Peyer's patch (tissue), 4 donors: ENCODE measurements at regions not wholly inside any gene's neighbourhood (a gene's known extent, or its start where the extent isn't known, plus 50 kb on each side); places are given as distances from the start of the nearest gene placed in this dataset.

Source experiments
- DNase-seq, 3 donors: peaks; one replicate each; pipeline ENCODE4 v3.0.0-alpha.2; 2017 to 2019
- H3K27ac ChIP-seq, 4 donors: fragments of 200-600 bp; sonication (generic); one replicate each; pipeline ENCODE4 v1.5.1; 2016 to 2019
- H3K27me3 ChIP-seq, 2 donors: fragments of 200-600 bp; sonication (generic); one replicate each; pipeline ENCODE4 v1.5.1; 2019
- H3K36me3 ChIP-seq, 3 donors: fragments of 200-600 bp; sonication (generic); one replicate each; pipeline ENCODE4 v1.5.1; 2016 to 2019
- H3K4me1 ChIP-seq, 4 donors: fragments of 200-600 bp; sonication (generic); one replicate each; pipeline ENCODE4 v1.5.1; 2016 to 2019
- H3K4me3 ChIP-seq, 4 donors: fragments of 200-600 bp; sonication (generic); 1 replicate in 3 of 4; 2 replicates in 1 of 4; pipeline ENCODE4 v1.5.1; 2016 to 2019; ENCODE audit warnings: mild to moderate bottlenecking in 1 of 4
- H3K9me3 ChIP-seq, 4 donors: fragments of 200-600 bp; sonication (generic); one replicate each; pipeline ENCODE4 v1.5.1; 2016 to 2019; ENCODE audit warnings: mild to moderate bottlenecking in 1 of 4
- CTCF ChIP-seq, 6 experiments: fragments of 450-650 bp in 4 of 6; fragments of 200-600 bp in 2 of 6; sonication (generic) in 1 of 6; IDR thresholded peaks; one replicate each; pipeline ENCODE4 v1.5.1; 2017 to 2019; ENCODE audit warnings: antibody characterized with exemption in 6 of 6, mild to moderate bottlenecking in 3 of 6, moderate library complexity in 1 of 6
- POLR2A ChIP-seq, 2 donors: fragments of 450-650 bp; IDR thresholded peaks; one replicate each; pipeline ENCODE4 v1.5.1; 2017; ENCODE audit warnings: antibody characterized with exemption in 2 of 2, mild to moderate bottlenecking in 2 of 2, moderate library complexity in 2 of 2

- no peaks in the 10 kb centered on the region for H3K36me3 ChIP-seq
- H3K27ac ChIP-seq = peak overlapping the region in 1 of 4 donors; percentile 2
- TF ChIP-seq CTCF (IDR thresholded peaks at IDR 0.05) = no peak
- TF ChIP-seq POLR2A (IDR thresholded peaks at IDR 0.05) = no peak
Measured at GRCh38 chr4:104615926-104616325, 121.2 kb upstream of the CXXC4 start.

GRCh38 chr4:104616401-104616820, 121.7 kb upstream of the CXXC4 start:
- Histone ChIP-seq H3K4me3 (no peak overlapping the region), H3K36me3 (no peaks in the 10 kb centered on the region), H3K27me3 (no peaks in the 10 kb centered on the region), H3K4me1 (no peaks in the 10 kb centered on the region), H3K9me3 (no peaks in the 10 kb centered on the region), H3K27ac (peak overlapping the region in 1 of 4 donors; percentile 2)
- no peak for DNase-seq
- no peak for TF ChIP-seq POLR2A (IDR thresholded peaks at IDR 0.05)
- TF ChIP-seq CTCF (IDR thresholded peaks at IDR 0.05) = no peak

More at GRCh38 chr4:104615926-104616325, 121.2 kb upstream of the CXXC4 start:
- no peak for DNase-seq
- Histone ChIP-seq H3K9me3 (no peaks in the 10 kb centered on the region), H3K4me3 (no peak overlapping the region), H3K4me1 (no peaks in the 10 kb centered on the region), H3K27me3 (no peaks in the 10 kb centered on the region)

- TF ChIP-seq CTCF (IDR thresholded peaks at IDR 0.05) (no peak), POLR2A (IDR thresholded peaks at IDR 0.05) (no peak)
- no peak overlapping the region for H3K27ac ChIP-seq
- no peaks in the 10 kb centered on the region for H3K27me3 ChIP-seq
- H3K4me1 ChIP-seq = no peaks in the 10 kb centered on the region
- DNase-seq = no peak
- no peaks in the 10 kb centered on the region for H3K36me3 ChIP-seq
- H3K9me3 ChIP-seq = no peaks in the 10 kb centered on the region
- H3K4me3 ChIP-seq = no peak overlapping the region
Measured at GRCh38 chr4:104625706-104626105, 131.0 kb upstream of the CXXC4 start.

- DNase-seq = no peak
- H3K4me1 ChIP-seq = no peaks in the 10 kb centered on the region
- H3K36me3 ChIP-seq = no peaks in the 10 kb centered on the region
- no peaks in the 10 kb centered on the region for H3K9me3 ChIP-seq
- H3K4me3 ChIP-seq = no peak overlapping the region
- no peak overlapping the region for H3K27ac ChIP-seq
- no peak for TF ChIP-seq CTCF (IDR thresholded peaks at IDR 0.05)
- TF ChIP-seq POLR2A (IDR thresholded peaks at IDR 0.05) = no peak
- H3K27me3 ChIP-seq = no peaks in the 10 kb centered on the region
Measured at GRCh38 chr4:104629601-104630000, 134.9 kb upstream of the CXXC4 start.

- Histone ChIP-seq H3K4me1 (no peaks in the 10 kb centered on the region), H3K27ac (no peak overlapping the region), H3K36me3 (no peaks in the 10 kb centered on the region), H3K4me3 (no peak overlapping the region), H3K9me3 (no peaks in the 10 kb centered on the region), H3K27me3 (no peaks in the 10 kb centered on the region)
- no peak for TF ChIP-seq CTCF (IDR thresholded peaks at IDR 0.05)
- TF ChIP-seq POLR2A (IDR thresholded peaks at IDR 0.05) = no peak
- no peak for DNase-seq
Measured at GRCh38 chr4:104630272-104630671, 135.6 kb upstream of the CXXC4 start.

GRCh38 chr4:104631000-104631399, 136.3 kb upstream of the CXXC4 start:
- TF ChIP-seq POLR2A (IDR thresholded peaks at IDR 0.05) (no peak), CTCF (IDR thresholded peaks at IDR 0.05) (no peak)
- no peak overlapping the region for H3K27ac ChIP-seq
- no peaks in the 10 kb centered on the region for H3K27me3 ChIP-seq
- DNase-seq = no peak
- H3K4me1 ChIP-seq = no peaks in the 10 kb centered on the region
- H3K4me3 ChIP-seq = no peak overlapping the region
- no peaks in the 10 kb centered on the region for H3K36me3 ChIP-seq
- no peaks in the 10 kb centered on the region for H3K9me3 ChIP-seq
